Ectodermal cell (in vitro differentiated cells): ENCODE measurements at regions not wholly inside any gene's neighbourhood (a gene's known extent, or its start where the extent isn't known, plus 50 kb on each side); places are given as distances from the start of the nearest gene placed in this dataset.

Source experiments
- H3K27ac ChIP-seq: 2 replicates; pipeline ENCODE4 v1.7.0; 2013; ENCODE audit warnings: mild to moderate bottlenecking, low read depth, low read length; ENCODE audit not compliant: insufficient read depth, poor library complexity, severe bottlenecking
- H3K27me3 ChIP-seq: 2 replicates; pipeline ENCODE4 v1.7.0; 2013; ENCODE audit warnings: mild to moderate bottlenecking, low read length; ENCODE audit not compliant: insufficient read depth, control insufficient read depth, poor library complexity, severe bottlenecking
- H3K36me3 ChIP-seq: one replicate; pipeline ENCODE4 v1.7.0; 2013; ENCODE audit warnings: low read length; ENCODE audit not compliant: control insufficient read depth, insufficient read depth
- H3K4me1 ChIP-seq: one replicate; pipeline ENCODE4 v1.7.0; 2013; ENCODE audit warnings: low read length; ENCODE audit not compliant: control insufficient read depth, insufficient read depth
- H3K4me3 ChIP-seq: 2 replicates; pipeline ENCODE4 v1.7.0; 2013; ENCODE audit warnings: low read depth, low read length, control low read depth; ENCODE audit not compliant: insufficient read depth
- H3K9me3 ChIP-seq: 2 replicates; pipeline ENCODE4 v1.7.0; 2013; ENCODE audit warnings: mild to moderate bottlenecking, low read length, moderate library complexity; ENCODE audit not compliant: control insufficient read depth
- WGBS, 2 experiments: methylation state at CpG; one replicate each; pipeline ENCODE4 v1.1.7; 2013; ENCODE audit warnings: missing lambda C conversion rate in 2 of 2; 5-methylcytosine and 5-hydroxymethylcytosine counted together

DNA sequence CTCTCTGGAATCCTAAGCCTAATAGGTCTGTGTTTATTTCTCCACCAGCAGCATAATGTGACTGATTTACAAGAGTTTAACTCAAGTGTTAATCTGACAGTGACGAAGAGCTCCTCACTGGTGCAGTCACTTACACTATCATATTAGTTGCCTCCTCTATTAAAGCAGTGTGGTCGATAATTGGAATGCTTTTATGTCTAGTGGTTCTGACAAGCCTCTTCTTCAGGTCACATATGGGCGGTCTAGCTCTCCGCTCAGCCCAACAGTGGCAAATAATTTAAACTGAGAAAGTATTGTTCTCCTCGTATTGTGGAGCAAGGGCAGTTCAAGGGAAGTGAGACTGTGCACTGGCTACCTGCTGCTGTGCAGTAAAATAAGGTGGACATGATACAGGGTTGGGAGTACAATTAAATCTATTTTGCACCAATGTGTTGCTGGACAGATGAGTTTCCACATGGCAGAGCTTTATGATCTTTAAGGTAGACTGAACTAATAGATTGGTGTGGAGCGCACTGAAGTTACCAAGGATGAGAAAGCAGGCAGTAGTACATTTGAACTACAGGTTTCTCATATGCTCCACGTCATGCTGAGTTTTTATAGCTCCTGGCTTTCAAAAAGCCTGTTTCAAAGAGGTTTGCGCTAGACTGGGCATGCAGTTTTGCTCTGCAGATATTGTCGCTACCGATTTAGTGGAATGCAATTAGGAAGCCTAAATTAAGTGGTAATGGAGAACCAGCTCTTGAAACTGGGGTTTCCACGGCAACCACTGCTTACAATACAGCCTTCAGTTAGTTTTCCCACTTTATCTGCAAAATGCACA lies 151.7 kb upstream of the POU3F3 start:
- Histone ChIP-seq H3K27ac (no peak overlapping the region), H3K27me3 (no peaks in the 10 kb centered on the region), H3K4me3 (no peak overlapping the region), H3K9me3 (no peaks in the 10 kb centered on the region), H3K36me3 (no peaks in the 10 kb centered on the region), H3K4me1 (peaks cover 26% of the 10 kb centered on the region)
- 87 to 90% methylated on average over 11 of the region's 11 CpGs for WGBS, 2 experiments

DNA sequence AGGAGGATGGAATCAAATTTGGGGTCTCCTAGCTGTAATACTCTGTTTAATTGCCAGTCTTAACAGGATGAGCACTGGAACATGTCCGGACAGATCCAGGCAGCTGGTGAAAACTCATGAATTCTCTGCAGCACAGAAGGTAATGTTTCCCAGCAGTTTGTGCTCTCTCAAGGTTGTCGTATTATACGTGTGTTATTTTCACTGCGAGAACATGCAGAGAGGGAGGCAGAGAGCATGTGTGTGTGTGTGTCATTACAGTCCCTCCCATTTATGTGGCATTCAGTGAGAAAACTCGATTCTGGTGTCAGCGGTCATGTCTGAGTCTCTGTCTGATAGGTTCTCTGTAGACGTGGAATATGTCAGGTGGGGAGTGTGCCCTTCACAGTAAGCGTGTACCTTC lies 150.2 kb upstream of the POU3F3 start:
- H3K36me3 ChIP-seq = no peaks in the 10 kb centered on the region
- no peaks in the 10 kb centered on the region for H3K27me3 ChIP-seq
- no peak overlapping the region for H3K4me3 ChIP-seq
- 90 to 93% methylated on average over 8 of the region's 8 CpGs for WGBS, 2 experiments
- H3K4me1 ChIP-seq = peaks cover 26% of the 10 kb centered on the region
- no peaks in the 10 kb centered on the region for H3K9me3 ChIP-seq
- H3K27ac ChIP-seq = peak overlapping the region; percentile 9

DNA sequence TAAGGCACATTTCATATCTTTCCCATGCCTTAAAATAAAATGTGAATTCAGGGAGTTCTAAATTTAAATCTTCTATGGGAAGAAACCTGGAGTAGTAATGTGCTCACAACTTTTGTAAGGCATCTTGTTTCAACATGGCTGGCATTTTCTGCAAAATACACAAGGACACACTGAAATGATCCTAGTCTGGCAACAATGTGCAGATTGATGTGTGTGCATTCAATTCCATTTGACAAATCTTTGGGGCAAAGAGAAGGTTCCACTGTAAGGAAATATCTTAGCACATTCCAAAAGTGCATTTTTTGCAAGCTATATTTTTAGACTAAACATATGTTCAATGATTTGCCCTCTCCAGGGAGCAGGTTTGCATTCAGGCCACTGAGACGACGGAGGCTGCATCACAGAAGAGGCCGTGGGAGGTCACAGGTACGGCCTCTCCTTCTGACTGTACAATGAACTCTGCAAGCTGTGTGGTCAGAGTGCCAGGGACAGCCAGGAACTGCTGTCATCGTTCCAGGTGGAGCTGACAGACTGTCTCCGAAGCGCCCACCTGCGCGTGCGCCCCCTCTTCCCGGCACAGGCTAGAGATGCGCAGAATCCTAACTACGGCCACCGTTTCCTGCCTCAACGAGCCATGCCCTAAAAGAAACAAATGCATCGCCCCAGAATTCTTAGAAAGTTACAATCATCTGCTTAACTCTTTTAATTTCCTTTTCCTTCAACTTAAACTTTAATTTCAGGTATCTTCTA lies 149.2 kb upstream of the POU3F3 start:
- Histone ChIP-seq H3K27ac (no peak overlapping the region), H3K9me3 (no peaks in the 10 kb centered on the region), H3K4me3 (no peak overlapping the region), H3K27me3 (no peaks in the 10 kb centered on the region), H3K36me3 (no peaks in the 10 kb centered on the region), H3K4me1 (peaks cover 26% of the 10 kb centered on the region)
- 94% methylated on average over 16 of the region's 16 CpGs for WGBS, 2 experiments

DNA sequence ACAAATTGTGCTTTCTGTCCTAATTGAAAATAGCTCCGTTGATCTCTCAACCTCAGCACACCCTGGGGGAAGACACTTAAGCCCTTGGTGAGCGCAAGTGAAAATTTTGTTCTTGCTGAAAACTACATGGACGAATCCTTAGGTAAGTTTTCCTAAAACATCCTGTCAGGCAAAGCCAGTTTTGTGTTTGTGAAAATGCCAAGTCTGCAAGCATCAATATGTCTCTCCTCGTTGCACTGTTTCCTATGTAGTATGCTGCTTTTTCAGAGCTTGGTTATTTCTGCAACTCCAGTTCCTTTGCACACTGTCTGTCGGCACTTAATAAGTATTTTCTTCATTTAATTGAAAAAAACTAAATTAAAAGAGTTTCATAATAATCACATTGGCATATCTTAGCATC lies 146.9 kb upstream of the POU3F3 start:
- Histone ChIP-seq H3K4me1 (peaks cover 18% of the 10 kb centered on the region), H3K9me3 (no peaks in the 10 kb centered on the region), H3K4me3 (no peak overlapping the region), H3K27ac (no peak overlapping the region), H3K27me3 (no peaks in the 10 kb centered on the region), H3K36me3 (no peaks in the 10 kb centered on the region)
- WGBS, 2 experiments = 92 to 94% methylated on average over 4 of the region's 5 CpGs

DNA sequence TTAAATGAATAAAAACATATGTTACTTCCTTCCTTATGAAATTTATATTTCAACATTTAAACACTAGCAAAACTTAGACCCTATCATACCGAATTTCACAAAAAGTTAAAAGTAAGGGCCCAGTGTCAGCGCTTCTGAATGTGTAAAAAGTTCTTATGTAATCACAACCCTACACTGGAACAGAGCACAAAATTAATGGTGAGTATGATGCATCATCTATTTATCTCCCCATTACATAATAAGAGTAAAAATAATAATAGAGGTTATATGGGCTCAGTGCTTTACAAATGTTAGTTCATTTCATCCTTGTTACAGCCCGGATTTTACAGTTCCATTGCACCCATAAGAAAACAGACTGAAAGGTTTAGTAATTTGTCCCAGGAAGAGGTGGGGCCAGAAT lies 144.9 kb upstream of the POU3F3 start:
- Histone ChIP-seq H3K9me3 (no peaks in the 10 kb centered on the region), H3K4me1 (no peaks in the 10 kb centered on the region), H3K27ac (no peak overlapping the region), H3K4me3 (no peak overlapping the region), H3K36me3 (no peaks in the 10 kb centered on the region), H3K27me3 (no peaks in the 10 kb centered on the region)
- 90 to 96% methylated on average over 2 to 3 of the region's 3 CpGs for WGBS, 2 experiments

DNA sequence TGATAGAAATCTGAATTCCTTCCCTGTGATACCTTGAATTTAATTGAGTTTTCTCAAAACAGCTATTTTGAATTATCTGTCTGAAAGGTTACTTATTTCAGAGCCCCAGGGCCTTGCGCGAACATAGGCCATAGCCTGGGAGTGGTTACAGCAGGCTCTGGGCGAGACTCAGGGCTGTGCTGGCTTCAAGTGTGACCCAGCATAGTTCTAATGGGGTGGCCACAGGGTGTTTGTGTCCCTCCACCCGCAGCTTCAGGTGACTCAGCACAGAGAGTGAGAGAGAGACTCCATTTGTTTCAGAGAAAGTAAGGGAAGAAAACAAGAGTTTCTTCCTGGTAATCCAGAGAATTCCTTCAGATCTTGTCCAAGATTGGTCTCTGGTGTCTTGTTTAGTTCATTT lies 137.9 kb upstream of the POU3F3 start:
- Histone ChIP-seq H3K36me3 (no peaks in the 10 kb centered on the region), H3K4me1 (no peaks in the 10 kb centered on the region), H3K27me3 (no peaks in the 10 kb centered on the region), H3K27ac (no peak overlapping the region), H3K9me3 (no peaks in the 10 kb centered on the region), H3K4me3 (no peak overlapping the region)
- 92 to 93% methylated on average over 4 of the region's 4 CpGs for WGBS, 2 experiments

DNA sequence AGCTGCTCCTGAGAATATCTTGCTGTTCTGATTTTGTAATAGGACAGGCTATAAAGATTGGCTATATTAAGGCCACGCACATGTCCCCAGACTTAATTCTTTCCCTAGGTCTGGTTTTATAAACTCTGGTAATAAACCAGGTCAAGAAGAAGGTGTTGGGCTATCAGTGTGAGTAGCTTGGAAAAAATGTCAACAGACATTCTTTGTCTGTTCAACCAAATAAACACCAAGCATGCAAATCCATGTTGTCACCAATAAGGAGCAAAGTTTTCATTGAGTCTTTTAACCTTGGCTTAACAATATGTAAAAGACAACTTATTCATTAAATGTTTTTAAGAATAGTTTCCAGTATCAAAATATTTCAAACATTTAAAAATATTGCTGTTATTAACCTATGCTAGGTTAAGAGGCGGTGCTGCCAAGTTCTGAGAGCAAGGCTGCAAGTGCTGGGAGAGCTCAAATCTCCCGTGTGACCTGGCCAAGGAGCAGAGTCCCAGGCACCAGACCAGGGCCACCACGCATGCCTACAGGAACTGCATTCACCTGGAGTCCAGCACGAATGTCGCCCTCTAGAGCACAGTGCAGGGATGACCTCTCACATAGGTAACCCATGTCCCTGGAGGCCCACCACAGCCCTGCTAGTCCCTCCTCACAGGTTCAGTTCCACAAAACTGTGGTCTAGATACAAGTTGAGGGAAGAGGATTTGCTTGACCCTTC lies 120.5 kb upstream of the POU3F3 start:
- Histone ChIP-seq H3K27me3 (no peaks in the 10 kb centered on the region), H3K4me1 (no peaks in the 10 kb centered on the region), H3K4me3 (no peak overlapping the region), H3K27ac (no peak overlapping the region), H3K9me3 (peaks cover 2% of the 10 kb centered on the region), H3K36me3 (no peaks in the 10 kb centered on the region)
- WGBS, 2 experiments = 74% methylated on average over 6 of the region's 6 CpGs

DNA sequence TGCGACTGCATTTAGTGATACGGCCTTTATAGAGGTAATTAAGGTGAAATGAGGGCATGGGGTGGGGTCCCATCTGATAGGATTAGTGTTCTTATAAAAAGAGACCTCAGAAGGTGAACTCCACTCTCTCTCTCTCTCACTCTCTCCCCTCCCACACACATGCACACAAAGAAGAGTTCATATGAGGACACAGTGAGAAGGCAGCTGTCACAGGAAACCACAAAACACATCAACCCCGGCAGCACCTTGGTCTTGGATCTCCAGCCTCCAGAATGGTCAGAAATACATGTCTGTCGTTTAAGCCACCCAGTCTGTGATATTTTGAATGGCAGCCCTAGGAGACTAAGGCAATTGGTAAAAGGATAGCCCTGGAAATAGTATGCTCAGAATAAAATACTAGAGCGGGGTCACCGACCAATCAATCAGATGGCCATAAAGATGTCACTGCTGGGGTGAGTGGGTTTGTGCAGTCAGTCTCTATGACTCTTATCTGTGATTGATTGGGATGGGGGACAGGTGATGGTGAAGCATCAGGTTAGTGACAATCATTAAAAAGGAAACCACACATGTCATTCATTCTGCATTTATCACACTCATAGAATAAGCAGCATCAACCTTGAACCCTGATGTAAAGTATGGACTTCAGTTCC lies 118.9 kb upstream of the POU3F3 start:
- 86 to 94% methylated on average over 5 to 6 of the region's 6 CpGs for WGBS, 2 experiments
- no peaks in the 10 kb centered on the region for H3K27me3 ChIP-seq
- H3K27ac ChIP-seq = no peak overlapping the region
- no peaks in the 10 kb centered on the region for H3K4me1 ChIP-seq
- H3K9me3 ChIP-seq = peaks cover 2% of the 10 kb centered on the region
- no peak overlapping the region for H3K4me3 ChIP-seq
- H3K36me3 ChIP-seq = no peaks in the 10 kb centered on the region

DNA sequence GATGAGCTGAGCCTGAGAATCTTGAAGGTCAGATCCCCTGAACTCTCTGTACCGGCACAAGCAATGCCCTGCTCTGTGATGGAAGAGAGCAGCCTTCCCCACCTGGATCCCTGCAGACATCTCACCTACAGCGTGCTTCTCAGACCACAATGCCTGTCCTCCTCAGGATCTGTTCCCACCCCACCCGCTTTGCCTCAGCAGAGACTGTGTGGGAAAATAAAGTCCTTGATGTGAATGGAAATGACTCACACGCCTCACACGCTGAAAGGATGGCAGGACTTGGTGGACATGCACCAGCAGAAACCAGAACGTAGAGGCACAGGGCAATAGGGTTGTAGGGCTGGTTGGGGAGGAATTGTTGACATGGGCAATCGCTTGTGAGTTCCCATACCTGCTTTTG lies 117.9 kb upstream of the POU3F3 start:
- Histone ChIP-seq H3K4me1 (no peaks in the 10 kb centered on the region), H3K9me3 (no peaks in the 10 kb centered on the region), H3K27me3 (no peaks in the 10 kb centered on the region), H3K4me3 (no peak overlapping the region), H3K36me3 (no peaks in the 10 kb centered on the region), H3K27ac (no peak overlapping the region)
- 92 to 94% methylated on average over 7 of the region's 7 CpGs for WGBS, 2 experiments

DNA sequence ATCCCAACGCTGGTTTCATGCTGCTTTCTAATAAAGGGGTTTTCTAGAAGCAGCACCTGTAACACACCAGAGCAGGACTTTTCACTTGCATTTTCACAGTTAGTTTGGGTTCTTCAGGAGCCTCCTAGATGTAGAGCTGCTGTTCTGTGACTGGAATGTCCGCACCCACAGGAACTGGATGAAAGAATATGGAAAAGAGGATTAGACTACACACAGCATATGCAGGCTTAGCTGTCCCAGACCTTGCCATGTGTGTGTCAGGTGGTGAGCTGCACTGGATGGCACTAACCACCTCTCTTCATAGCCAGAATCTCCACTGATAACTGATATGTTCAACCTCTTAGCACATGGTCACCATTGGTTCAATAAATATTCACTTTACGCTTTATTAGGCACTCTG lies 112.1 kb upstream of the POU3F3 start:
- H3K9me3 ChIP-seq = no peaks in the 10 kb centered on the region
- no peaks in the 10 kb centered on the region for H3K36me3 ChIP-seq
- 88 to 97% methylated on average over 3 of the region's 3 CpGs for WGBS, 2 experiments
- no peaks in the 10 kb centered on the region for H3K4me1 ChIP-seq
- H3K4me3 ChIP-seq = no peak overlapping the region
- H3K27me3 ChIP-seq = no peaks in the 10 kb centered on the region
- no peak overlapping the region for H3K27ac ChIP-seq
